ENCODE measurements at regions not wholly inside any gene's neighbourhood (a gene's known extent, or its start where the extent isn't known, plus 50 kb on each side); places are given as distances from the start of the nearest gene placed in this dataset.
"Not testable (repeated sequence)": the region's sequence is repeated elsewhere in the genome, so short reads cannot be mapped to it uniquely, and the experiment has no call there.

- peak; percentile 15 for DNase-seq
Measured at GRCh38 chr12:62191491-62192179, 68.6 kb upstream of the USP15 start.

- peak; percentile 81 for DNase-seq
Measured at GRCh38 chr12:62192180-62192902, 67.9 kb upstream of the USP15 start.

GRCh38 chr12:62192903-62193250 lies 67.3 kb upstream of the USP15 start:
- DNase-seq = no peak

- no peak for DNase-seq
Measured at GRCh38 chr12:62194031-62194430, 66.2 kb upstream of the USP15 start.

GRCh38 chr12:62194616-62195015 lies 65.6 kb upstream of the USP15 start:
- no peak for DNase-seq

- no peak for DNase-seq
Measured at GRCh38 chr12:62196146-62196545, 64.1 kb upstream of the USP15 start.

- not testable (repeated sequence) for DNase-seq
Measured at GRCh38 chr12:62202861-62203260, 57.3 kb upstream of the USP15 start.

- no peak for DNase-seq
Measured at GRCh38 chr12:62205346-62205745, 54.9 kb upstream of the USP15 start.

GRCh38 chr12:62207248-62207647 lies 53.0 kb upstream of the USP15 start:
- DNase-seq = no peak

All from muscle of arm (tissue), 1 donor.